ENCODE measurements at regions not wholly inside any gene's neighbourhood (a gene's known extent, or its start where the extent isn't known, plus 50 kb on each side); places are given as distances from the start of the nearest gene placed in this dataset.

DNA sequence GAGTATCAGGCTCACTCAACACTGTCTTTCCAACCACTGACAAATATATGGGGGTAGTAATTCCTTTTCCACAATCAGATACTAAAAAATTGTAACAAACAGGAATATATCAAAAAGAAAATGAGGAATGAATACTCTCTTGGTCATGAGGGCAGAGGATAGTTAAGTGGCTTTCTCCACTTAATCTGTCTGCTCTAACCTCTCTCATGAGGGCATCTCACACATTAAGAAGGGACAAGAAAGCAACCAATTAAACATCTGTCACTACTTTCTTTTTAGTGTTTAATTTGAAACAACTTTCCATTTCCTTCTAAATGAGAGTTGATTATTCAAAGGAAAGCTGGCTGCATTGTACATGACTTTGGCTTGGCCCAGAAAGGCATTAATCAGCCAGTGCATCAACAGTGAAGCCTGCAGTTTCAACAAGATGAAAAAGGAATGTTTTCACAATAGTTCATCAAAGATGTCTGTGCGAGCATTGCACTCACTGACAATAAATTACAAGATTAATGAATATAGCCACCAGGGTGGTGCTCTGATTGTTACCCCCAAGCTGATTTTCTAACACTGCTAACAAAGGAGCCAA, 142.0 kb downstream of the SEC23A start:
- H4K20me1 ChIP-seq (ENCODE audit: insufficient read depth, low read length) = no peaks in the 10 kb centered on the region
- Mint-ChIP-seq H3K36me3 (no peaks in the 10 kb centered on the region), H3K4me1 (no peaks in the 10 kb centered on the region), H3K27me3 (ENCODE audit: low read depth in 3 of 3) (no peaks in the 10 kb centered on the region), H3K27ac (no peak overlapping the region), H3K4me3 (no peak overlapping the region), H3K9me3 (peaks cover 0 to 2% (median 0%) of the 10 kb centered on the region in 7 donors)
- intact Hi-C loops (cut with micrococcal nuclease) = no loop called here
- DNase-seq = no peak
- no peaks in the 10 kb centered on the region for H3K79me2 ChIP-seq (ENCODE audit: insufficient read depth, low read length)
- H3K4me2 ChIP-seq (replicated peaks; ENCODE audit: extremely low read depth, low read length, poor library complexity, severe bottlenecking) = no peak overlapping the region
- H3K9ac ChIP-seq (ENCODE audit: insufficient read depth, low read length, poor library complexity, severe bottlenecking) = no peak overlapping the region
- no peaks in the 10 kb centered on the region for H3K9me3 ChIP-seq (replicated peaks in 1 of 2; ENCODE audit: control insufficient read depth in 1 of 2, insufficient read depth in 1 of 2, low read length in 2 of 2)
- H3K4me1 ChIP-seq (ENCODE audit: control insufficient read depth in 1 of 2, insufficient read depth in 2 of 2, low read length in 2 of 2) = no peaks in the 10 kb centered on the region
- no peak overlapping the region for H3K27ac ChIP-seq (ENCODE audit: low read depth in 1 of 2, low read length in 2 of 2)
- H2AFZ ChIP-seq (ENCODE audit: insufficient read depth, low read depth, low read length, poor library complexity, severe bottlenecking) = no peak overlapping the region
- no peaks in the 10 kb centered on the region for H3K27me3 ChIP-seq (ENCODE audit: control insufficient read depth in 2 of 2, insufficient read depth in 2 of 2, low read length in 2 of 2)
- TF ChIP-seq, protein P1, sequence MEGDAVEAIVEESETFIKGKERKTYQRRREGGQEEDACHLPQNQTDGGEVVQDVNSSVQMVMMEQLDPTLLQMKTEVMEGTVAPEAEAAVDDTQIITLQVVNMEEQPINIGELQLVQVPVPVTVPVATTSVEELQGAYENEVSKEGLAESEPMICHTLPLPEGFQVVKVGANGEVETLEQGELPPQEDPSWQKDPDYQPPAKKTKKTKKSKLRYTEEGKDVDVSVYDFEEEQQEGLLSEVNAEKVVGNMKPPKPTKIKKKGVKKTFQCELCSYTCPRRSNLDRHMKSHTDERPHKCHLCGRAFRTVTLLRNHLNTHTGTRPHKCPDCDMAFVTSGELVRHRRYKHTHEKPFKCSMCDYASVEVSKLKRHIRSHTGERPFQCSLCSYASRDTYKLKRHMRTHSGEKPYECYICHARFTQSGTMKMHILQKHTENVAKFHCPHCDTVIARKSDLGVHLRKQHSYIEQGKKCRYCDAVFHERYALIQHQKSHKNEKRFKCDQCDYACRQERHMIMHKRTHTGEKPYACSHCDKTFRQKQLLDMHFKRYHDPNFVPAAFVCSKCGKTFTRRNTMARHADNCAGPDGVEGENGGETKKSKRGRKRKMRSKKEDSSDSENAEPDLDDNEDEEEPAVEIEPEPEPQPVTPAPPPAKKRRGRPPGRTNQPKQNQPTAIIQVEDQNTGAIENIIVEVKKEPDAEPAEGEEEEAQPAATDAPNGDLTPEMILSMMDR (IDR thresholded peaks at IDR 0.05) = no peak
- WGBS (ENCODE audit: insufficient coverage) = no CpG with 5 or more reads among the region's 1 CpG
- no peaks in the 10 kb centered on the region for H3K36me3 ChIP-seq (replicated peaks in 1 of 2; ENCODE audit: control insufficient read depth in 1 of 2, insufficient read depth in 2 of 2, low read length in 2 of 2)
- no peak overlapping the region for H3K4me3 ChIP-seq (replicated peaks in 1 of 3; ENCODE audit: low read depth in 2 of 3, low read length in 3 of 3)

DNA sequence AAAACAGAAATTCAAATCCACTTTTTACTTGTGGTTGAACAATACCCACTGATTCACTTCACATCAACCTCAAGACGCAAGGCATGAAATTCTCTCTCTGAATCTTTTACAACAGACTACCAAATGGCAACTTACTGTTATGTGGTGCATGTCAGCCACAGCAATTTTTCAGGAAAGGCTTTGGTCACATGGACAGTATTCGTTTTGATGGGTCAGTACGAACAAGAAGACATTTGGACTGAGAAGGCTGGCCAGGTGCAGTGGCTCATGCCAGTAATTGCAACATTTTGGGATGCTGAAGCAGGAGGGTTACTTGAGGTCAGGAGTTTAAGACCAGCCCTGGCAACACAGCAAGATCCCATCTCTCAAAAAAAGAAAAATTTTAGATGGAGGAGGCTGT, 144.0 kb downstream of the SEC23A start:
- Mint-ChIP-seq H3K27ac (no peak overlapping the region), H3K9me3 (peaks cover 0 to 4% (median 0%) of the 10 kb centered on the region in 7 donors), H3K4me1 (no peaks in the 10 kb centered on the region), H3K27me3 (ENCODE audit: low read depth in 3 of 3) (peaks cover 0 to 1% (median 0%) of the 10 kb centered on the region in 3 donors), H3K36me3 (no peaks in the 10 kb centered on the region), H3K4me3 (no peak overlapping the region)
- Histone ChIP-seq H3K9ac (ENCODE audit: insufficient read depth, low read length, poor library complexity, severe bottlenecking) (no peak overlapping the region), H3K36me3 (replicated peaks in 1 of 2; ENCODE audit: control insufficient read depth in 1 of 2, insufficient read depth in 2 of 2, low read length in 2 of 2) (no peaks in the 10 kb centered on the region), H3K4me2 (replicated peaks; ENCODE audit: extremely low read depth, low read length, poor library complexity, severe bottlenecking) (no peak overlapping the region), H3K79me2 (ENCODE audit: insufficient read depth, low read length) (no peaks in the 10 kb centered on the region), H3K27ac (ENCODE audit: low read depth in 1 of 2, low read length in 2 of 2) (no peak overlapping the region), H4K20me1 (ENCODE audit: insufficient read depth, low read length) (no peaks in the 10 kb centered on the region), H3K9me3 (replicated peaks in 1 of 2; ENCODE audit: control insufficient read depth in 1 of 2, insufficient read depth in 1 of 2, low read length in 2 of 2) (no peaks in the 10 kb centered on the region), H3K4me1 (ENCODE audit: control insufficient read depth in 1 of 2, insufficient read depth in 2 of 2, low read length in 2 of 2) (no peaks in the 10 kb centered on the region), H3K27me3 (ENCODE audit: control insufficient read depth in 2 of 2, insufficient read depth in 2 of 2, low read length in 2 of 2) (no peaks in the 10 kb centered on the region), H2AFZ (ENCODE audit: insufficient read depth, low read depth, low read length, poor library complexity, severe bottlenecking) (no peak overlapping the region), H3K4me3 (replicated peaks in 1 of 3; ENCODE audit: low read depth in 2 of 3, low read length in 3 of 3) (no peak overlapping the region)
- WGBS (ENCODE audit: insufficient coverage) = 88% methylated on average over 2 of the region's 3 CpGs
- intact Hi-C loops (cut with micrococcal nuclease) = no loop called here
- no peak for DNase-seq
- TF ChIP-seq, protein P1 (IDR thresholded peaks at IDR 0.05) = no peak
